ENCODE measurements at regions not wholly inside any gene's neighbourhood (a gene's known extent, or its start where the extent isn't known, plus 50 kb on each side); places are given as distances from the start of the nearest gene placed in this dataset.

DNA sequence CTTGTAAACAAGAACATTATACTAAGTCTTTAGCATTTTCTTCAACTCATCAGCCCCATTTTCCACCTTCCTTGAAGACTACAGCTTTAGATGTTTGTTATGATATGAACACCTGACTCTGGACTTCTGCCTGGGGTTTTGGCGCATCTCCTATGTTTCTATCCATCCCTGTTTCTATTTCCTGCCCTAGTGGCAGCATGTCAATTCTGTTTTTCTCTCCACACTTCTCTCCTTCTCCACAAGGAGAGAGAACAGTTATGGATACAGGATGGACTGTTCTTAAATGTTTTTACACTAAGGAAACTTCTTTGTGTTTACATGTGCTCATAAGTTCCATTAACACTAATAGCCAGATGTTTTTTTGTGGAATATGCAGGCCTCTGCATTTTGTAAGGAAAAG, 423.3 kb upstream of the IL12A start:
- no peak for TF ChIP-seq EZH2 (optimal IDR thresholded peaks at IDR 0.05; ENCODE audit: low read depth, low read length)
- TF ChIP-seq, protein P1, sequence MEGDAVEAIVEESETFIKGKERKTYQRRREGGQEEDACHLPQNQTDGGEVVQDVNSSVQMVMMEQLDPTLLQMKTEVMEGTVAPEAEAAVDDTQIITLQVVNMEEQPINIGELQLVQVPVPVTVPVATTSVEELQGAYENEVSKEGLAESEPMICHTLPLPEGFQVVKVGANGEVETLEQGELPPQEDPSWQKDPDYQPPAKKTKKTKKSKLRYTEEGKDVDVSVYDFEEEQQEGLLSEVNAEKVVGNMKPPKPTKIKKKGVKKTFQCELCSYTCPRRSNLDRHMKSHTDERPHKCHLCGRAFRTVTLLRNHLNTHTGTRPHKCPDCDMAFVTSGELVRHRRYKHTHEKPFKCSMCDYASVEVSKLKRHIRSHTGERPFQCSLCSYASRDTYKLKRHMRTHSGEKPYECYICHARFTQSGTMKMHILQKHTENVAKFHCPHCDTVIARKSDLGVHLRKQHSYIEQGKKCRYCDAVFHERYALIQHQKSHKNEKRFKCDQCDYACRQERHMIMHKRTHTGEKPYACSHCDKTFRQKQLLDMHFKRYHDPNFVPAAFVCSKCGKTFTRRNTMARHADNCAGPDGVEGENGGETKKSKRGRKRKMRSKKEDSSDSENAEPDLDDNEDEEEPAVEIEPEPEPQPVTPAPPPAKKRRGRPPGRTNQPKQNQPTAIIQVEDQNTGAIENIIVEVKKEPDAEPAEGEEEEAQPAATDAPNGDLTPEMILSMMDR (IDR thresholded peaks at IDR 0.05; ENCODE audit: low read length) = no peak

All from MM.1S (cell line).